SJCRH30 (cell line): ENCODE measurements at regions not wholly inside any gene's neighbourhood (a gene's known extent, or its start where the extent isn't known, plus 50 kb on each side); places are given as distances from the start of the nearest gene placed in this dataset.

Experiments used
- DNase-seq, 2 experiments: peaks; one replicate each; pipeline ENCODE4 v3.0.0-alpha.2; 2015 to 2020
- H3K27ac ChIP-seq: fragments of 250-450 bp; sonication (Bioruptor Pico); 2 replicates; pipeline ENCODE4 v1.5.1; 2020; ENCODE audit warnings: mild to moderate bottlenecking, moderate library complexity
- H3K27me3 ChIP-seq: fragments of 250-450 bp; sonication (Bioruptor Pico); 2 replicates; pipeline ENCODE4 v1.5.1; 2020; ENCODE audit warnings: mild to moderate bottlenecking, moderate library complexity
- H3K36me3 ChIP-seq: fragments of 250-450 bp; sonication (Bioruptor Pico); 2 replicates; pipeline ENCODE4 v1.5.1; 2020; ENCODE audit warnings: mild to moderate bottlenecking, moderate library complexity
- H3K4me1 ChIP-seq: fragments of 250-450 bp; sonication (Bioruptor Pico); 2 replicates; pipeline ENCODE4 v1.5.1; 2020; ENCODE audit warnings: mild to moderate bottlenecking, moderate library complexity
- H3K4me3 ChIP-seq: fragments of 250-450 bp; sonication (Bioruptor Pico); 2 replicates; pipeline ENCODE4 v1.5.1; 2020; ENCODE audit warnings: mild to moderate bottlenecking, moderate library complexity
- H3K9me3 ChIP-seq: fragments of 250-450 bp; sonication (Bioruptor Pico); replicated peaks from 2 replicates; pipeline ENCODE4 v1.5.1; 2020; ENCODE audit warnings: mild to moderate bottlenecking, moderate library complexity

DNA sequence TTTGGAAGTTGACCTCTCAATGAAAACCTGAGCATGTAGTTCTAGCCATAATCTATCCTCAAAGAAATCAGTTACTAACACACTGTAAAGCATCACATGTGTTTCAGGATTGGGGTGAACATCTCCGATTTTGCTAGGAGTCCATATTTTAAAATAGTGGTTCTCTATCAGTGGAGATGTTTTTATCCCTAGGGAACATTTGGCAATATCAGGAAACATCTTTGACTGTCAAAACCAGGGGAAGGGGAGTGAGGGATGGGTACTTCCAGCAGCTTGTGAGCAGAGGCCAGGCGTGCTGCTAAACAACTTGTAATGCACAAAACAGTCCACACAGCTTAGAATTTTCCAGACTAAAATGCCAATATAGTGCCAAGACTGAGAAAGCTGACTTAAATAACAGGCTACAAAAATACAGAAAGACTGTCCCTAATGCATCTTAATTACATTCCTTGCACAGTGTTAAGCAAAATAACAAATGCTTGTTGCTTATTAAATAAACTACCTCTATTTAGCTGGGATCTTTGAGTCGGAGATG lies 120.9 kb downstream of the CRPPA start:
- Histone ChIP-seq H3K4me1 (peaks cover 1% of the 10 kb centered on the region), H3K27me3 (no peaks in the 10 kb centered on the region), H3K36me3 (no peaks in the 10 kb centered on the region), H3K27ac (no peak overlapping the region), H3K9me3 (no peaks in the 10 kb centered on the region), H3K4me3 (no peak overlapping the region)
- no peak for DNase-seq

GRCh38 chr7:16299853-16300252 lies 121.5 kb downstream of the CRPPA start:
- no peaks in the 10 kb centered on the region for H3K36me3 ChIP-seq
- H3K27ac ChIP-seq, result no peak overlapping the region
- H3K4me1 ChIP-seq, result peaks cover 7% of the 10 kb centered on the region
- H3K9me3 ChIP-seq, result no peaks in the 10 kb centered on the region
- H3K27me3 ChIP-seq, result no peaks in the 10 kb centered on the region
- DNase-seq, result no peak
- H3K4me3 ChIP-seq, result no peak overlapping the region

DNA sequence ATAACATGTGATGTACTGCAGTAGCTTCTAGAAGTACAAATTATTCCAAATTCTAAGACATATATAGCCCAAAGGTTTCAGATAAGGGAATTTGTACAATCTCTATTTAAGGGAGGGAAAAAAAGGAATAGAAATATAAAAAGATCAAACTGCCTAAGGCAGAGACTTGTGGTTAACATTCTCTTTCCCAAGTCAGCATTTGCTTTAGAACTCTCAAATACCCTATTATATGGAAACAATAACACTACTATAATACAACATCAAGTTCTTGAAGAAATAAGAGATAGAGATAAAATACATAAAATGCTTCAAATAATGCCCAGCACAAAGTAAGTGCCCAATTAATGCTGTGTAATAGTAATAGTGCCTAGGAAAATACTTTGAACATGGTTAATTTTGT lies 123.1 kb downstream of the CRPPA start:
- Histone ChIP-seq H3K4me3 (no peak overlapping the region), H3K4me1 (peaks cover 8% of the 10 kb centered on the region), H3K27ac (no peak overlapping the region), H3K9me3 (no peaks in the 10 kb centered on the region), H3K36me3 (no peaks in the 10 kb centered on the region), H3K27me3 (no peaks in the 10 kb centered on the region)
- no peak for DNase-seq

DNA sequence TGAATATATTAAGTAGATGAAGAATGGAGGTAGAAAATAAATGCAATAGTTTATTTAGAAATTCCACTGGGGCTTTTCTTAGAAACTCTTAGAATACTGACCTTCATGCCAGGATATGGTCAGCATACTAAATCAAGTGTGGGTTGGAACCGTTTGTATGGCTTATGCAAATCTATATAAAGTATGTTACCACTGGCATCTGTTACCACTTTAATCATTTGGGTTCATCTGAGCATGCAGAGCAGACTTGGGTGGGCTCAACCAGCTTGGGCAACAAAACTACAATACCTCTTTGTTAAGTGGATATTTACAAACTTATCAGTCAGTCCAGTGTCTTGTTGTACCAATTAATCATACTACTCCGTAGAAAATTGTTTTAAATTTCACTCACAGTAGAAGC lies 125.8 kb downstream of the CRPPA start:
- Histone ChIP-seq H3K27me3 (no peaks in the 10 kb centered on the region), H3K27ac (no peak overlapping the region; the same call in 1 of the 2 replicates)
- DNase-seq, result peak; percentile 54 to 73

GRCh38 chr7:16293669-16294425 lies 127.5 kb downstream of the CRPPA start:
- no peak overlapping the region for H3K4me3 ChIP-seq
- H3K27me3 ChIP-seq, result no peaks in the 10 kb centered on the region
- H3K4me1 ChIP-seq, result peaks cover 8% of the 10 kb centered on the region
- no peaks in the 10 kb centered on the region for H3K9me3 ChIP-seq
- DNase-seq, result no peak
- H3K27ac ChIP-seq, result no peak overlapping the region
- no peaks in the 10 kb centered on the region for H3K36me3 ChIP-seq

More for the DNA sequence above, 125.8 kb downstream of the CRPPA start:
- H3K4me1 ChIP-seq, result peaks cover 8% of the 10 kb centered on the region
- H3K9me3 ChIP-seq, result no peaks in the 10 kb centered on the region
- no peaks in the 10 kb centered on the region for H3K36me3 ChIP-seq
- H3K4me3 ChIP-seq, result no peak overlapping the region

DNA sequence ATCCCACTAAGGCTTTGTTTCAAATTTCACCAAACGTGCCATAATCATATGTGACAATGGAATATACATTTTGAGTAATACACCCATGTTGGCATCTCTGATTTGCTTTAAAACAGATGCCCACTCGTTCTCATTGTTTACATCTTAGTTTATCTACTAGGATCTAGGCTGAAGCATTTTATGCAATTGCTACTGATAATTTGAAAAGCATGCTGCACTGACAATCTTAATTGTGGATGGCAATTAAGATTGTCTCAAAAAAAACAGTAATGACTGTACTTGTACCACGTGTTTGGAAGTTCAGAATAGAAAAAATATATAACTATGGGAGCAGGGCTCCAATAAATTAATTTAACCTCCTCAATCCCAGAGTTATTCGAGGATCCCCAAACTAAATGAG lies 136.8 kb downstream of the CRPPA start:
- Histone ChIP-seq H3K36me3 (no peaks in the 10 kb centered on the region), H3K27ac (no peak overlapping the region)

GRCh38 chr7:16278167-16278787 lies 143.1 kb downstream of the CRPPA start:
- no peak overlapping the region for H3K27ac ChIP-seq
- no peaks in the 10 kb centered on the region for H3K27me3 ChIP-seq
- H3K36me3 ChIP-seq, result no peaks in the 10 kb centered on the region
- H3K9me3 ChIP-seq, result no peaks in the 10 kb centered on the region
- DNase-seq, result no peak
- H3K4me1 ChIP-seq, result no peaks in the 10 kb centered on the region
- no peak overlapping the region for H3K4me3 ChIP-seq

More for the DNA sequence above, 136.8 kb downstream of the CRPPA start:
- no peaks in the 10 kb centered on the region for H3K9me3 ChIP-seq
- H3K4me3 ChIP-seq, result no peak overlapping the region
- H3K4me1 ChIP-seq, result no peaks in the 10 kb centered on the region
- H3K27me3 ChIP-seq, result no peaks in the 10 kb centered on the region
- no peak for DNase-seq

DNA sequence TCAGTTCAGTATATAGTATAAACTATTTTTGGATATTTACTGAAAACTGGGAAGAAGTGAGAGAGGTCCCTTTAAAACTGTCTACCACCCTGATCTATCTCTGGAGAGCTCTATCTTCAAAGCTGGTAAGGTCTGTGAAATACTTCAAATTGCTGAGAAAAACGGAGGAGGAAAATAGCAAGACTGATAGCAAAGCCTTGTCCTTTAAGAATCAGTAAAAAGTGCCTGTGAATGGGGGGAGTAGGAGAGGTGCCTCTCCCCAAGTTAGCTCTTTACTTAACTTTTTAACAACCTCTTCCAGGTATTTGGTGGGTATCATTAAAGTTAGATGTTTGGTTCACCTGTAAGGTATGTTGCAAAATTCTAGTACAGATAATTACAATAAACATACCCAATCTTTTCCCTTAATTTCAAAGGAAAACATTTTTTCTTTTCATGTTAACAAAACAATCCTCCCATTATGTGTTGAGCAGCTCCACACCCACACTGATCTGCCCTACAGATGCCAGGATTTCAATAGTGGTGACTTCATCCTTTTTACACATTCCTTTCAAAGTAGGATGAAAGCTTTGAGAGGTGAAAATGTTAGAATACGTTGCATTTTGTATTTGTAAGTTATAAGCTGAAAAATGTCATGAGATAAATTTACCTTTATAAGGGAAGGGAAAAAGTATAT lies 149.2 kb downstream of the CRPPA start:
- no peaks in the 10 kb centered on the region for H3K36me3 ChIP-seq
- no peak overlapping the region for H3K4me3 ChIP-seq
- peak in 1 of 2 experiments; percentile 23 for DNase-seq
- H3K4me1 ChIP-seq, result peaks cover 12% of the 10 kb centered on the region
- no peaks in the 10 kb centered on the region for H3K9me3 ChIP-seq
- H3K27ac ChIP-seq, result no peak overlapping the region
- H3K27me3 ChIP-seq, result no peaks in the 10 kb centered on the region

- Histone ChIP-seq H3K9me3 (no peaks in the 10 kb centered on the region), H3K4me1 (peaks cover 12% of the 10 kb centered on the region)
Measured at GRCh38 chr7:16271355-16271915, 149.9 kb downstream of the CRPPA start.

DNA sequence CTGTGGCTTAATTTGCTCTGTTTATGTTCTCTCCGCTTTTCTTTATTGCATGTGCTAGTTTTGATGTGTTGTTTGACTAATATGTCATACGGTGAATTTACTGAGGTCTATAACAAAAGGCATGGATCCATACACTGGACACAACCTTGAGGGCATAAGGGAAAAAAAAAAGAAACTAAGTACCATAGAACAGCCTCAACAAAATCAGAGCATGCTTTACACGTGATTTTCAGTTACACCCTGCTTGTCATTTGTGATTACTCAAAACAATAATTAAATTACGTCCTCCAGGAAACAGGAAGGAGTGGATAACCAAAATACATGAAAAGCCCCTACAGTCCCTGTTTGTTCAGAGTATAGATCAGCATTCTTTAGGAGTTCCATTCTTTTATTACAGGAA lies 150.5 kb downstream of the CRPPA start:
- DNase-seq, result no peak
- Histone ChIP-seq H3K9me3 (no peaks in the 10 kb centered on the region), H3K36me3 (no peaks in the 10 kb centered on the region), H3K4me1 (peaks cover 12% of the 10 kb centered on the region), H3K27ac (no peak overlapping the region), H3K27me3 (no peaks in the 10 kb centered on the region), H3K4me3 (no peak overlapping the region)

More at GRCh38 chr7:16271355-16271915, 149.9 kb downstream of the CRPPA start:
- no peak overlapping the region for H3K27ac ChIP-seq
- H3K27me3 ChIP-seq, result no peaks in the 10 kb centered on the region
- H3K4me3 ChIP-seq, result no peak overlapping the region
- H3K36me3 ChIP-seq, result no peaks in the 10 kb centered on the region
- DNase-seq, result no peak

DNA sequence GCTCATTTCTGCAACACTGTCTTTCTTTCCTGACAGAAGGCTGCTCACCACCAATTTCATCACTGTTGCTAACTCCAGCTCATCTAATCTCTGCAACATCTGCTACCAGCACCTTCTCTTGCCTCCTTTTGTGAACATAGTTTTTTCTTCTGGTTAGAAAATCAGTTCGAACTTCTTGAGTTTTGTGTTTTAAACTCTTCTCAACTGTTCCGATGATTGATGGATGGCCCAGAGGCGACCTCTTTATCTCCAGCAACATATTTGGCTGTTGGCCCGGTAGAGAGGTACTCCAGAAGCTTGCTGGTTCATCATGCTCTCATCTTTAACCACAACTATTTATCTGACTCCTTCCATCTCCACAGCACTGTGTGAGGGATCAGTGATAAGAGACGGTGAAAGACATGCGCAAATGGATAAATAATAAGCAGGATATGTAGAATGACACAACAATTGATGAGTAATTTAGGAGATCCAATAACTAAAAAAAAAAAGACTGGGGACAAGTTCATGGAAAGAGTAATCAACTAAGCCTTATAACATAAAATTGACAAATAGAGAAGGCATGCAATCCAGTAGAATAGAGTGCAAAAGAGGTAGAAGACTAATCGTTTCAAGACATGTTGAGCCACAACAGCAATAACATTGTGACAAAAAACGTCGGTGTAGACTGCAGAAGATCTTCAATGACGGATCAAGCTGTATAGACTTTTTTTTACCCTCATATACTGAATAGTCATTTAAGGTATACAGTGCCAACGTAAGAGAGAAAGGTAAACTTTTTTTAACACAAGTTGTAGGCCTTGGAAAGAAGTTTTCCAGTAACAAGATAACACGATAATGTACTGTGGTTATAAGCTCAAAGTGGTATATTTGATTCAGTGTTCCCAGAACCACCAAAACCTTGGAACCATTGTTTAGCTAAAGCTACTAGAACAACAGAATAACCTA lies 152.2 kb downstream of the CRPPA start:
- DNase-seq, result peak; percentile 41 to 48
- no peaks in the 10 kb centered on the region for H3K27me3 ChIP-seq
- no peaks in the 10 kb centered on the region for H3K36me3 ChIP-seq
- no peak overlapping the region for H3K4me3 ChIP-seq
- peaks cover 12% of the 10 kb centered on the region for H3K4me1 ChIP-seq
- no peak overlapping the region for H3K27ac ChIP-seq
- H3K9me3 ChIP-seq, result no peaks in the 10 kb centered on the region

GRCh38 chr7:16267953-16268820 lies 153.2 kb downstream of the CRPPA start:
- no peak overlapping the region for H3K27ac ChIP-seq
- H3K36me3 ChIP-seq, result no peaks in the 10 kb centered on the region
- H3K4me1 ChIP-seq, result peaks cover 12% of the 10 kb centered on the region
- DNase-seq, result no peak
- H3K9me3 ChIP-seq, result no peaks in the 10 kb centered on the region
- no peak overlapping the region for H3K4me3 ChIP-seq
- no peaks in the 10 kb centered on the region for H3K27me3 ChIP-seq

DNA sequence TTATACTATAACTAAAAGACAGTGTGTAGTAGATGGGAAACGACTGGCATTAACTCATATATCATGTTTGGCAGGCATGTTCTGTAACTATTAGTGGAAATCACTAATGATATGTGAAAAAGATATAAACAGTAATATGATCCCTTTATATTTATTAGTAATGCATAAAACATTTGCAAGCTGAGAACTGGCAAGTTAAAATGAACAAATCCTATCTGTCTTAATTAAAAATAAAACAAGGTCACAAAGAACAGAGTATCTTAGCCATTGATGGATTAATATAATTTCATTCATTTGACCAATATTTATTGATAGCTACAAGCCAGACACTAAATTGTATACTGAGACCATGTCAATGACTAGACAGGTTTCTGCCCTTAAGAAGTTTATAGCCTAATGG lies 154.5 kb downstream of the CRPPA start:
- no peak overlapping the region for H3K27ac ChIP-seq
- H3K4me3 ChIP-seq, result no peak overlapping the region
- H3K9me3 ChIP-seq, result no peaks in the 10 kb centered on the region
- no peaks in the 10 kb centered on the region for H3K27me3 ChIP-seq
- no peaks in the 10 kb centered on the region for H3K36me3 ChIP-seq
- DNase-seq, result no peak
- peaks cover 7% of the 10 kb centered on the region for H3K4me1 ChIP-seq
